ENCODE measurements at regions not wholly inside any gene's neighbourhood (a gene's known extent, or its start where the extent isn't known, plus 50 kb on each side); places are given as distances from the start of the nearest gene placed in this dataset.

DNA sequence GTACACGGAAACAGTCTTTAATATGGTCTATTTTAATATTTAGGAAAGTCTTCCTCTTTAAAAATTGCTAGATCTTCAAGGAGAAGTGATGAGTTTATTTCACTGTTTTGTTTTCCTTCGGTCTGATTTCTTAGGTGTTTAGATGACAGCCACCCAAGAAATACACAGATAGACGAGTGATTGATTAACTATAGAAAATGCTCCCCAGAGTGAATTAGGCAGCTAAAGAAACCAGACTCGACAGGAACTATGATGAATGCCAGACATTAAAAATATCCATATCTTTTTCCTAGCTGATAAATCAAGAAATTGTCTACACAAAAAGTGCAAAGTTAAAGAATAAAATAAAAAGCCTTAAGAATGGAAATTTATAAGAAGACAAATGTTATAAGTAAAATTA lies 888.7 kb upstream of the CNTNAP5 start:
- DNase-seq (ENCODE audit: low read depth), result no peak

- DNase-seq (ENCODE audit: low read depth), result no peak
Observed at GRCh38 chr2:123144082-123144481, 881.0 kb upstream of the CNTNAP5 start.

DNA sequence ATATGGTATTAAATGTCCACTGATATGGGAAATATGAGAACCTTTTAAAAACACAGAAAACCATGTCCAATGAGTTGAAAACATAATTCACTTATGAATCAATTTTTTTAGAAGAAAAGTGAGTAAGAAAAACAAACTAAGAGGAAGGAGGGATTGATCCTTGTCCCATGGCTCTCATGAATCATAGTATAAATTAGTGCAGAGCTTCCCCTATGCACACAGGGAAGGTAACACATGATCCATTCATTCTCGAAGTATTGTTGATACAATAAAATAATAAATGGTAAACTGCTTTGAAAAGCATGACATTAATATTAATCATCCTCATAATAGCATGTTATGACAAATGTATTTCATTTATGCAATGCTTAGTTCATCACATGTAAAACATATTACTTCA lies 872.0 kb upstream of the CNTNAP5 start:
- DNase-seq (ENCODE audit: low read depth), result no peak

DNA sequence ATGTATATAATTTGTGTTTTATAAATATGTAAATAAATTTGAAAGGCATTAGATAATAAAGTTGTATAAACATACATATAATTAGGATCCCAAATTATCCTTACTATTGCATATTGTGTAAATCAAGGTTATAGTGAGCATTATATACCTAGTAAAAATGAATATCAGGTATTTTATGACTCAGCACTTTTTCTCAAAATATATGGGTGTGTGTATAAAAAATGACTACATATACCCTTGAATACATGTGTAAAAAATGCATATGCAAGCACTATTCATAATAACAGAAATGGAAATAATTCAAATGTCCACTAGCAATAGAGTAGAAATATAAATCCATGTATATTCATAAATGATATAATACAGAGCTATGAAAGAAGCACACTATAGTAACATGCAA lies 870.9 kb upstream of the CNTNAP5 start:
- DNase-seq (ENCODE audit: low read depth), result no peak

GRCh38 chr2:123157016-123157415 lies 868.1 kb upstream of the CNTNAP5 start:
- no peak for DNase-seq (ENCODE audit: low read depth)

DNA sequence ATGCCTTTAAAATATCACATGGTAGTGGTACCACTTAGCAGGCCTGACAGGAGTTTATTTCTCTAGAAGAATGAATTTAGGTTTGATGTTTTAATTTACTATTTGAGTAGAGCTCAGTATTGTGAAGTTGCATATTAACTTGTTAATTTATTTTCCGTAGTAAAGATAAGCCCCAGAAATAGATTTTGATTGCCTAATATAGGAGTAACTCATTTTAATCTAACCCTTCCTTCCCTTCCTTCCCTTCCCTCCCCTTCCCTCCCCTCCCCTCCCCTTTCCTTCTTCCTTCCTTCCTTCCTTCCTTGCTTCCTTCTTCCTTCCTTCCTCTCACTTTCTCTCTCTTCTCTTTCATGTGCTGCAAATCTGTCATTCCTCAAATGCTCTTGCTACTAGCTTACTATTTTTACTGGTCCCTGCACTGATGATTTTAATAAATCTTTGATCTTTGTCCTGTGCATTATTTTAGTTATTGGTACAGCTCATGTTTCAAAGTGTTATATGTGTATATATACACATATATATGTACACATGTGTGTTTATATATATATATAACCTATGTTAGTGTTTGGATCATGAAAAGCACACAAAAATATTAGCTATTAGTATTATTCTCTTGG lies 862.6 kb upstream of the CNTNAP5 start:
- no peak for DNase-seq (ENCODE audit: low read depth)

DNA sequence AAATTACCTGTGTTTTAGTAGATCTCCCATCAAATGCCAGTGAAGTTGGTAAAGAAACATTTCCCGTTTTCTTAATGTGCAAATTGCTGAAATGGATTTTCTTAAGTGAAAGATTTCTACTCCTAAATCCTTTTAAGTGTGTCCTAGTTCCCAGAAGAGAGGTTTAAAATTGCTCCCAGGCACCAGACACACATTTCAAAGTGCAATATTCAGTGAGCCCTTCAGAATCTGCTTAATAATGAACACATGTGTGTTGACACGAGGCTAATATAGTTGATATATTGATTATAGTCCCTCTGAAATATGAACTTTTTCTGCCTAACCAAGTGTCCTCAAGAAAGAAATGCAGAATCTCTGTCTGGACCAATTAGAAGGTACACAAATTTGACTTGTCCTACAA lies 861.7 kb upstream of the CNTNAP5 start:
- no peak for DNase-seq (ENCODE audit: low read depth)

DNA sequence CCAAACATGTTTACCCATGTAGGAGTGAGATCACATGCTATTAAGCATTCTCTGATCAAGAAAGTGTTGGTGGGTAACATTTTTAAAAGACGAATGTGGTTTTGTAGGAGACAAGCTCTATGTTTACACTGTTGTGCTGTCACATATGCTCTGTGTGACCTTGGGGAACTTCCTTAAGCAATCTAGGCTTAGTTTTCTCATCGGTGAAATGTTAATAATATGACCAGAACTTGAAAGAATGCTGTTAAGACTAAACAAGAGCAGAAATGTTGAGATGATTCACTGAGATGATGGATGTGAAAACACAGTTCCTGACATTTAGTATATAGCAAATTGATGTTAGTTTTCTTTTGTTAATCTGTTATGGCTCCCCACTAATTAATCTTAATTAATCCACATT lies 860.9 kb upstream of the CNTNAP5 start:
- DNase-seq (ENCODE audit: low read depth), result no peak

DNA sequence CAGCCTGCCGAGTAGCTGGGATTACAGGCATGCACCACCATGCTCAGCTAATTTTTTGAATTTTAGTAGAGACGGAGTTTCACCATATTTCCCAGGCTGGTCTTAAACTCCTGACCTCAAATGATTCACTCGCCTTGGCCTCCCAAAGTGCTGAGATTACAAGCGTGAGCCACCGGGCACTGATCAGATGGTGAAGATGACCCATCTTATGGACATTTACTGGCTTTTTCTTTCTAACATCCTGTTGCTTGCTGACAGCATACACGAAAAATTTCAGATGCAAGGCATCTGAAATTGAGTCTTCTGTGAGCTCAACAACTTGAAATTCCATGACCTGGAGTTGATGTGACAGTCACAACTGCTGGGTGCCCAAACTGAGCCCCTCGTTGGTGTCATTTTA lies 859.5 kb upstream of the CNTNAP5 start:
- DNase-seq (ENCODE audit: low read depth), result no peak

GRCh38 chr2:123179526-123179925 lies 845.6 kb upstream of the CNTNAP5 start:
- no peak for DNase-seq (ENCODE audit: low read depth)

GRCh38 chr2:123195957-123196356 lies 829.1 kb upstream of the CNTNAP5 start:
- DNase-seq (ENCODE audit: low read depth), result no peak

DNA sequence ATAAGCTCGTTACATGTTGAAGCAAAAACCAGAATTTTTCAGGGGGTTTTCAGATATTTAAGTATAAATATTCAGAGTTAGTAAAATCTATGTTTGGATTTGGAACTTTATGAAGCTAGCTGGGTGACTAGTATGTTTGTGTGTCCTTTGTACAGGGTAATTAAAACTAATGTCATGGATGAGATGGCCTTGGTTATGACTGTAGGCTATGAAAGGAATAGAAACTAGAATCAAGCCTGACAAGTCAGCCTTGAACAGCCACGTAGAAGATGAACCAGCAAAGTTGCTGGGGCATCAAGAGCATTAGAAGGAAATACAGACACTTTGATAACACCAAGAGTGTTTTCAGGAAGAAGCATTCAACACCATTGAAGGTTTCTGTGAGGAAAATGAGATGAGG lies 825.1 kb upstream of the CNTNAP5 start:
- no peak for DNase-seq (ENCODE audit: low read depth)

DNA sequence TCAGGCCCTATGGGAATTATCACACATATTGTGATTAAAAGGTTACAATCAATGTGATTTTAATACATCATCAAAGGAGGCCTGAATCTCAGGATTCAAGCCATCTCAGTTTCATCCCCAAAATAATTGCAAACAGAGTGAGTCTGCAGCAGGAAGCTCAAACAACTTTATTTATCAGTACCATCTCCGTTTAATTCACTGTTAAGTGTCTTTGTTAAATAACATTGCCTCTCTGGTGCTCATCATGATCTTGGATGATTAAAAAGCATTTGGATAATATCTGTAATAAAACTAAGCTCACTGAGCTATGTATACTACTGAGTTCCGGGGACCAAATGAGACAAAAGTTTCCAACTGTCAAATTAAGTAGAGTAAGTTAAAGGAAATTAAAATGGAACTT lies 817.8 kb upstream of the CNTNAP5 start:
- DNase-seq (ENCODE audit: low read depth), result no peak

DNA sequence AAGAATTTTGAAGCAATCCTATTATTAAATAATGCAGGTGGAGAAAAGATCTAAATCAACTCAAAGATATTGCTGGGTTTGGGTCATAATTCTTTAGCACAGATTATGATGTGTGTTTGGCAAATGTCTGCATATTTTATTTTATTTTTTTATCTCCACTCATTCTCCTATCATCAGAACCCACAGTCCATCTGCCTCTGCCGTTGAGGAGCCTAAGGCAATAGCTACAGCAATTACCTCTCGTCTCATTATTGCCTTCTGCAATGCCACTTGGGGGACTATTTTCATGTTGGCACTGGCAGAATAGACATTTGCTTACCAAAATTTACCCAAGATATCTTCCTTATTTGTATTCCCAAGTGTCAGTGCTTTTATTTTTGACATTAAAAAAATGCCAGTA lies 815.9 kb upstream of the CNTNAP5 start:
- no peak for DNase-seq (ENCODE audit: low read depth)

DNA sequence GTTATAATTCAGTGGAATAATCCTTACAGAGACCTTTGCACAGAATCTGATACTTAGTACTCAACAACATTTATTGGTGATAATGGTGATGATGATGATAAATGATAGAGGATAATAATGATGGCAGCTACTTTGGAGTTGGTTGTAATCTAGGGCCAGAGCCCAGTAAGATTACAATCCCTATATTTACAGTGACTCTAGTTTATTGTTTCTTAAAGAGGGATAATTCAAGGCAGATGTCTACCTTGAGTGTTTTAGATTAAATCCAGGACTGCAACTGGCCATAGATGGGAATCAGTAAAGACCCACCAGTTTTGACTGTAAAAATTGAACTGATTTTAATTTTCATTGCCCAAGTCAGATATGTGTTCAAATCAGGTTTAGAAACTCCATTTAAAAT lies 813.9 kb upstream of the CNTNAP5 start:
- no peak for DNase-seq (ENCODE audit: low read depth)

- no peak for DNase-seq (ENCODE audit: low read depth)
Observed at GRCh38 chr2:123245156-123245555, 779.9 kb upstream of the CNTNAP5 start.

GRCh38 chr2:123258877-123259539 lies 766.1 kb upstream of the CNTNAP5 start:
- DNase-seq (ENCODE audit: low read depth), result no peak

- no peak for DNase-seq (ENCODE audit: low read depth)
Observed at GRCh38 chr2:123262856-123263255, 762.2 kb upstream of the CNTNAP5 start.

DNA sequence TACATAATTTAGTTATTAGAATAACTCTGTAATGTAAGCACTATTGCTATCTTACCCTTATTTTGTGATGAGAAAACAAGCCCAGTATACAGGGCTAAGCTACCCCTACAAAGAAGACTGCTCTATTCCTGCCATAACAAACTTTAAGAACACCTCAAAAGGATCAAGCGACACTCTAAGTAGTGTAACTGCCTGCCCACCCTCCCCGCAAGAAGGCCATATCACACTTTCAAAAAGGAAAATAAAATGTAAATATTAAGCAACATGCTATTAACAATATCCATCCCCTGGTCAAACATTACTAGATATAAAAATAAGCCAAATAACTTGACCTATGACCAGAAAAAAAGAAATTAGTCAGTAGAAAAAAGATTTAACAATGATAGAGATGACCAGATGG lies 741.7 kb upstream of the CNTNAP5 start:
- DNase-seq (ENCODE audit: low read depth), result no peak

GRCh38 chr2:123303731-123304130 lies 721.4 kb upstream of the CNTNAP5 start:
- DNase-seq (ENCODE audit: low read depth), result no peak

Measured in stimulated activated CD4-positive, alpha-beta T cell treated with anti-CD3 and anti-CD28 coated beads, Interleukin-2, amount 100 ng/mL, for 4 hours (primary cell).